GM13976 (cell line): ENCODE measurements at regions not wholly inside any gene's neighbourhood (a gene's known extent, or its start where the extent isn't known, plus 50 kb on each side); places are given as distances from the start of the nearest gene placed in this dataset.

Source experiments
- DNase-seq: peaks from one replicate; pipeline ENCODE4 v3.0.0; 2012; ENCODE audit warnings: low spot score
- in situ Hi-C: fragments of 300-500 bp; cut with MboI; formaldehyde crosslinking; loops from one replicate; pipeline ENCODE4 v1.12.0; 2022; ENCODE audit warnings: low sequenced_read_pairs, mixed read lengths, inconsistent platforms; ENCODE audit not compliant: unreplicated experiment
- TF ChIP-seq, protein P1 (sequence below): IDR thresholded peaks from 2 replicates; pipeline ENCODE4 v1.5.1; 2012; ENCODE audit warnings: borderline replicate concordance, mild to moderate bottlenecking; ENCODE audit not compliant: insufficient read depth; ENCODE audit errors: extremely low read depth, missing control alignments, control extremely low read depth

DNA sequence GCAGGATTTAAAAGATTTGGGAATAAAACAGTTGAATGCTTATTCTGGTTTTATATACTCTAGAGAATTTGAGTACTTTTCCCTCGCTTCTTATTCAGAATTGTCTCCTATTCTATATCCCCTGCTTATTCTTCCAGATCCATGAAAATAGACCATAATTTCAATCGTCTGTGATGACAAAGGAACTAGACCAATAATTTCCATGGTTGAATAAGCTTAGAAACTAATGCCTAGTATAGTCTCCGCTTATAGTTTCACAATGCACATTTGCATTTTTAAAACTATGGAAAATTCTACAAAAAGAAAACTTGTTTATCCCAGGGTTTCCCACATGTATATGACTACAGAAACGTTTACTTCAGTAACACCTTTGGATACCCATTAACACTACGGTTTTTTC lies 247.4 kb upstream of the NR5A2 start:
- no peak for DNase-seq
- in situ Hi-C loops, result no loop called here
- TF ChIP-seq, protein P1, sequence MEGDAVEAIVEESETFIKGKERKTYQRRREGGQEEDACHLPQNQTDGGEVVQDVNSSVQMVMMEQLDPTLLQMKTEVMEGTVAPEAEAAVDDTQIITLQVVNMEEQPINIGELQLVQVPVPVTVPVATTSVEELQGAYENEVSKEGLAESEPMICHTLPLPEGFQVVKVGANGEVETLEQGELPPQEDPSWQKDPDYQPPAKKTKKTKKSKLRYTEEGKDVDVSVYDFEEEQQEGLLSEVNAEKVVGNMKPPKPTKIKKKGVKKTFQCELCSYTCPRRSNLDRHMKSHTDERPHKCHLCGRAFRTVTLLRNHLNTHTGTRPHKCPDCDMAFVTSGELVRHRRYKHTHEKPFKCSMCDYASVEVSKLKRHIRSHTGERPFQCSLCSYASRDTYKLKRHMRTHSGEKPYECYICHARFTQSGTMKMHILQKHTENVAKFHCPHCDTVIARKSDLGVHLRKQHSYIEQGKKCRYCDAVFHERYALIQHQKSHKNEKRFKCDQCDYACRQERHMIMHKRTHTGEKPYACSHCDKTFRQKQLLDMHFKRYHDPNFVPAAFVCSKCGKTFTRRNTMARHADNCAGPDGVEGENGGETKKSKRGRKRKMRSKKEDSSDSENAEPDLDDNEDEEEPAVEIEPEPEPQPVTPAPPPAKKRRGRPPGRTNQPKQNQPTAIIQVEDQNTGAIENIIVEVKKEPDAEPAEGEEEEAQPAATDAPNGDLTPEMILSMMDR, result no peak

DNA sequence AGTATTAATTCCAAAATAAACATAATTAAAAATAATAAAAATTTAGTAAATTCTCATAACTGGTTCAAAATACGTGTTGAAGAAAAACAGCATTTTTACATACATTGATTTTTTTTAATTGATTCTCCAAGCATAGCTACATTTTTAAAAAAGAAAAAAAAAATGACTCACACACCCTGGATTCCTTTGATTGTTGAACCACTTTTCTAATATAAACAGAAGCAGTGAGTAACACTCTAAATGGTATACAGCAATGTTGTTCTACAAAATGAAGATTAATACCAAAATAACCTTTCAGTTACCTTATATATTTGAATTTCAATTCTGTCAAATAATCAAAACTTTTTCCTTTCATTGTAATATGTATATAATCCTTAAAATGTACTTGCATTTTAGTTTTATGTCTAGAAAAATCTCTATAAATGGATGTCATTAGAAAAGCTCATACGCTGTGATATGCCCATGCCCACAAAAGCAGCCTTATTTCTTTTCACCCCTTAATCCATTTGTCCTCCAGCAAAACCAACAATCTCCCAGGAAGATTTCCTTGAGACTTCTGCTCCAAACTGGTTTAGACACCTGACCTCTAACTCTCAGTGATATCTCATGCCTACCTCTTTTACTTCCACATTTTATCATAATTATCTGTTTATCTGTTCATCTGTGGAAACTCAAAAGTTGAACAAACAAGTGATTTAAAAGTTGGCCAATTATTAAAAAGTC lies 246.4 kb upstream of the NR5A2 start:
- no peak for DNase-seq
- in situ Hi-C loops, result no loop called here
- TF ChIP-seq, protein P1, result no peak

DNA sequence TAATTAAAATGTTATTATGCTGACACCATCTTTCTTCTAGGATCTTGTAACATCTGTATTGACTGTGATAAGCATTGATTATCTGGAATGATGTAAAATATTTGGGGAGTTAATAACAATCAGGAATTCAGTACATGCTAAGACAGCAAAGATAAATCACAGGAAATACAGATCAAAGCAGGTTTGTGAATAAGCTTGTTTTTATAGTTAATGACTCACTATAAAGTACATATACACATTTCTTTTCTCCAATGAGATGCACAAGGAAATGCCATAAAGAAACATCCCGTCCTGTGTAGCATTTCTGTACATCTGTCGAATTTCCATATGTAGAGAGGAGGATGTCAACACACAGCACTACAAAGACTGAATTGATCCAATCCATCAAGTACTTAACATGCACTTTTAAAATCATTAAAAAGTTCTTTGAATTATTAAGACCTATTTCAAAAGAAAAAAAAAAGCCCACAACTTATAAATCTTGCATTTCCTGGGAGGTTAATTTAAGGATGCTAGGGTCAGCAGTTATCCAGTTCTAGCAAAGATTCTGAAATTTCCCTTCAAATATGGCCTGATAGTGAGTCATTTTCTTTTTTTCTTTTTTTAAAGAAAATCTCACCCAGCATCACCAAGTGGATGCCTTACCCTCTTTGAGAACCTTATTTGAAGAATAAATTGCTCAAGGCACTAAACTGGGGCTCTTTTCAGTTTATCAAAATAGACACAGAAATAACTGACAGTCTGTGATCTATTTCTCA lies 243.2 kb upstream of the NR5A2 start:
- in situ Hi-C loops, result no loop called here
- no peak for DNase-seq
- TF ChIP-seq, protein P1, result no peak

DNA sequence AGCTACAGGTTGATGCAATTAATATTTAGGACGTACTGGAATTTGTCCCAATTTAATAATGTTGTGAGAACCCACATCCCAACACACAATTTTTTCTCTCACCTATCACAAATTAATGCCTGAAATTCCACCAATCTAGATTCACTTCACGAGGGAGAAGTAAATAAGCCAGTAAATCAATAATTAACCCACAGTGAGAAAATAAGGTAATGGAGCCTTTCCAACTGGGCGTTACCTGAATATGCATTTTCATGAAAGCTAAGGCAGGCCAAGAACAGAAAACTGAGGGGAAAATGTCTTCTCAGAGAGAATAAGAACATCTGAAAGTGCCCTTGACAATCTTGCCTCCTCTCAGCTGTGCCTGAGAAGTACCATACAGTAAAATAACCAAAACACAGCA lies 240.8 kb upstream of the NR5A2 start:
- in situ Hi-C loops, result no loop called here
- TF ChIP-seq, protein P1, result no peak
- DNase-seq, result no peak

DNA sequence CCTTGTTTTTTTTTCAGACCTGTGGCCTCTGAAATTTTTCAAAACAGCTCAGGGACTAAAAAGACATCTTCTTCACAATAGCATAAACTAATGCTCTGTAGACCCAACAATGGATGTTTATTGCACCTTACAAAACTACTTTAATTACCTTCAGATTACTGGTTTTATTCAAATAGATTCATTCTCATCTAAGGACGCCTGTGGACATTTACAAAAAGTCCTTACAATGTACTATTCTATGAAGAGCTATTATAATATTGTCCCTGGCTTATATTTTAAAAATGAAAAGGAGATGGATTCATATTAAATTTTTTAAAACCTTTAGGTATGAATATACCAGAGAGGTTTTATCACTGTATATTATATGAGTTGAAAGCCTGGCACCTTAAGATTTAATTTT lies 238.4 kb upstream of the NR5A2 start:
- TF ChIP-seq, protein P1, result no peak
- no peak for DNase-seq
- in situ Hi-C loops, result no loop called here

DNA sequence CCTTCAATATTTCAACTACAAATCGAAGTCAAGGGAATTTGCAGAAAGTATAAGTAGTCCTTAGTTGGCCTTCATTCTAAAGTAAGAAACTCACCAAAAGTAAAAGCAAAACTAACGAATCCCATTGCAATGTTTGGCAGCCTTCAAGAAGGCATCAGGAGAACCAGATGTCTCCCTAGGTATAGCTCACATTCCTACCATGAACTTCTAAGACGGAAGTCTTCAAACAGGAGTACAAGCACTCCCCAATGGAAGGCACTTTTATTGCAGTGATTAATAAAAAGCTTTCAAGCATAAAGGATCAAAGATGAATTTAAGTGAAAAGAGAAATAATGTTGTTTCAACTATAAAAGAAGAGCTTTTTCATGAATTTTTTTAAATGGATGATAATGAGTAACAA lies 236.0 kb upstream of the NR5A2 start:
- in situ Hi-C loops, result no loop called here
- TF ChIP-seq, protein P1, result no peak
- no peak for DNase-seq

DNA sequence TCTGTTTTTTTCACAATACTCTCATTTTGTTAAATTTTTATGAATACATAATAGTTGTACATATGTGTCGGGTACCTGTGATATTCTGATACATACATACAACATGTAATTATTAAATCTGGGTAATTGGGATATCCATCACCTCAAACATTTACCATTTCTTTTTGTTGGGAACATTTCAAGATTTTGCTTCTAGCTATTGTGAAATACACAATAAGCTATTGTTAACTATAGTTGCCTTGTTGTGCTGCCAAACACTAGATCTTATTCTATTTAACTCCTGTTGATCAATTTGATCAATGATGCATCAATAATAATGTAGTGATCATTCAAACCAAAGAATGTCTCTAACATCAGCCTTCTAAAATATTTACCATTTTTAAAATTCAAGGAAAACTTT lies 234.6 kb upstream of the NR5A2 start:
- TF ChIP-seq, protein P1, result no peak
- DNase-seq, result no peak
- in situ Hi-C loops, result no loop called here
